ENCODE measurements at regions not wholly inside any gene's neighbourhood (a gene's known extent, or its start where the extent isn't known, plus 50 kb on each side); places are given as distances from the start of the nearest gene placed in this dataset.

GRCh38 chr7:12080006-12080405 lies 131.1 kb upstream of the TMEM106B start:
- Histone ChIP-seq H2AK9ac (replicated peaks; ENCODE audit: low read depth, low read length, poor library complexity) (no peak overlapping the region), H3K4me2 (ENCODE audit: low read depth, low read length) (no peak overlapping the region), H3K79me1 (ENCODE audit: low read depth in 1 of 2, low read length in 2 of 2) (no peaks in the 10 kb centered on the region), H3K27ac (ENCODE audit: insufficient read depth, low read length) (no peak overlapping the region), H2BK5ac (ENCODE audit: low read depth, low read length, poor library complexity, severe bottlenecking) (no peak overlapping the region), H2BK15ac (ENCODE audit: low read depth, low read length) (no peak overlapping the region), H3K23ac (ENCODE audit: low read depth, low read length) (no peak overlapping the region), H3K14ac (replicated peaks; ENCODE audit: low read depth, low read length) (no peak overlapping the region), H3K4me1 (ENCODE audit: control insufficient read depth, insufficient read depth, low read length) (no peaks in the 10 kb centered on the region), H4K91ac (ENCODE audit: insufficient read depth, low read depth, low read length) (no peak overlapping the region), H4K5ac (ENCODE audit: low read depth, low read length) (no peak overlapping the region), H4K8ac (ENCODE audit: low read depth in 2 of 2, low read length in 2 of 2) (no peak overlapping the region), H2BK20ac (ENCODE audit: low read depth, low read length) (no peak overlapping the region), H2BK120ac (ENCODE audit: low read depth, low read length) (no peak overlapping the region), H3K56ac (ENCODE audit: extremely low read depth, insufficient read depth, low read length) (no peak overlapping the region), H3K4me3 (ENCODE audit: insufficient read depth, low read depth, low read length) (no peak overlapping the region), H3K18ac (ENCODE audit: low read depth, low read length) (no peak overlapping the region), H3K9ac (ENCODE audit: low read depth, low read length) (no peak overlapping the region), H3K4ac (ENCODE audit: low read depth, low read length) (no peak overlapping the region), H3K9me3 (ENCODE audit: control insufficient read depth, insufficient read depth, low read length) (no peaks in the 10 kb centered on the region), H2AFZ (replicated peaks; ENCODE audit: low read length, poor library complexity) (no peak overlapping the region), H3K9me1 (ENCODE audit: insufficient read depth, low read length) (no peaks in the 10 kb centered on the region), H3K27me3 (ENCODE audit: control insufficient read depth, insufficient read depth, low read length) (no peaks in the 10 kb centered on the region), H3K36me3 (ENCODE audit: control insufficient read depth, insufficient read depth, low read length) (no peaks in the 10 kb centered on the region), H2AK5ac (ENCODE audit: low read depth, low read length) (no peak overlapping the region), H4K20me1 (ENCODE audit: insufficient read depth, low read length) (no peaks in the 10 kb centered on the region)
- CTCF ChIA-PET, result interaction anchor here (0.6 to 0.9 kb wide), 2 partner anchors 12 to 379 kb away, joined by 3 read pairs; no protein-coding TSS in a partner anchor
- dilution Hi-C loops (cut with HindIII; ENCODE audit: low sequenced_read_pairs, unreplicated experiment), result no loop called here
- WGBS, 2 experiments (ENCODE audit: extremely low coverage in 2 of 2, insufficient read length in 1 of 2), result no CpG with 5 or more reads among the region's 3 CpGs
- DNase-seq, result no peak
- intact Hi-C loops (cut with micrococcal nuclease), result no loop called here
- in situ Hi-C loops (cut with MboI; ENCODE audit: low sequenced_read_pairs), result no loop called here
- POLR2A ChIA-PET (ENCODE audit: unreplicated experiment), result no interaction called here
- ATAC-seq (ENCODE audit: low read depth), result no peak
- TF ChIP-seq BHLHE40 (IDR thresholded peaks at IDR 0.05; ENCODE audit: low read depth, low read length) (no peak), MAFK (IDR thresholded peaks at IDR 0.05; ENCODE audit: low read depth, low read length) (peak; percentile 96)
- BruUV-seq (replicated peaks), result no TSS peak
